HL-60 (cell line): ENCODE measurements at regions not wholly inside any gene's neighbourhood (a gene's known extent, or its start where the extent isn't known, plus 50 kb on each side); places are given as distances from the start of the nearest gene placed in this dataset.

ENCODE experiments used
- CTCF ChIP-seq: IDR thresholded peaks from one replicate; pipeline ENCODE4 v1.5.1; 2011; ENCODE audit warnings: low read length, control low read depth, inconsistent platforms; ENCODE audit not compliant: insufficient read depth
- GABPA ChIP-seq: IDR thresholded peaks from 2 replicates; pipeline ENCODE4 v1.6.1; 2012; ENCODE audit warnings: low read depth
- POLR2AphosphoS5 ChIP-seq: IDR thresholded peaks from 2 replicates; pipeline ENCODE4 v1.6.1; 2012; ENCODE audit warnings: low read depth
- REST ChIP-seq: IDR thresholded peaks from 2 replicates; pipeline ENCODE4 v1.6.1; 2012; ENCODE audit warnings: low read depth; ENCODE audit not compliant: insufficient replicate concordance

GRCh38 chr10:92763634-92764155, 73.9 kb downstream of the HHEX start:
- TF ChIP-seq CTCF (no peak), POLR2AphosphoS5 (no peak), GABPA (no peak), REST (no peak)
